Tibial artery (tissue), 4 donors: ENCODE measurements at regions not wholly inside any gene's neighbourhood (a gene's known extent, or its start where the extent isn't known, plus 50 kb on each side); places are given as distances from the start of the nearest gene placed in this dataset.

Experiments used
- DNase-seq, 2 donors: peaks; one replicate each; pipeline ENCODE4 v3.0.0-alpha.2; 2019
- H3K27ac ChIP-seq, 2 donors: fragments of 200-600 bp; sonication (generic) in 1 of 2; 1 replicate in 1 of 2; 2 replicates in 1 of 2; pipeline ENCODE4 v1.5.1; 2018 to 2019; ENCODE audit warnings: mild to moderate bottlenecking in 1 of 2
- H3K27me3 ChIP-seq, 2 donors: fragments of 200-600 bp; sonication (generic) in 1 of 2; one replicate each; pipeline versions ENCODE4 v1.5.1 to v1.6.0; 2016 to 2019
- H3K36me3 ChIP-seq, 3 donors: fragments of 200-600 bp; sonication (generic) in 2 of 3; one replicate each; pipeline ENCODE4 v1.5.1; 2016 to 2019; ENCODE audit warnings: mild to moderate bottlenecking in 2 of 3
- H3K4me1 ChIP-seq, 4 donors: fragments of 200-600 bp; sonication (generic) in 2 of 4; 1 replicate in 3 of 4; 2 replicates in 1 of 4; pipeline ENCODE4 v1.5.1; 2016 to 2019
- H3K4me3 ChIP-seq, 2 donors: fragments of 200-600 bp; sonication (generic) in 1 of 2; 1 replicate in 1 of 2; 2 replicates in 1 of 2; pipeline ENCODE4 v1.5.1; 2018 to 2019; ENCODE audit warnings: mild to moderate bottlenecking in 2 of 2
- H3K9me3 ChIP-seq, 3 donors: fragments of 200-600 bp; sonication (generic) in 1 of 3; one replicate each; pipeline ENCODE4 v1.5.1; 2016 to 2019
- intact Hi-C: fragments of 100-400 bp; cut with DNase I; formaldehyde crosslinking; loops from one replicate; pipeline ENCODE4 v1.15.0; 2023; ENCODE audit warnings: low total_unique reads
- TF ChIP-seq, protein P1 (sequence below), 2 experiments: fragments of 200-600 bp in 1 of 2; fragments of 450-650 bp in 1 of 2; IDR thresholded peaks; one replicate each; pipeline ENCODE4 v1.5.1; 2017 to 2019; ENCODE audit warnings: antibody characterized with exemption in 2 of 2, mild to moderate bottlenecking in 1 of 2, moderate library complexity in 1 of 2

DNA sequence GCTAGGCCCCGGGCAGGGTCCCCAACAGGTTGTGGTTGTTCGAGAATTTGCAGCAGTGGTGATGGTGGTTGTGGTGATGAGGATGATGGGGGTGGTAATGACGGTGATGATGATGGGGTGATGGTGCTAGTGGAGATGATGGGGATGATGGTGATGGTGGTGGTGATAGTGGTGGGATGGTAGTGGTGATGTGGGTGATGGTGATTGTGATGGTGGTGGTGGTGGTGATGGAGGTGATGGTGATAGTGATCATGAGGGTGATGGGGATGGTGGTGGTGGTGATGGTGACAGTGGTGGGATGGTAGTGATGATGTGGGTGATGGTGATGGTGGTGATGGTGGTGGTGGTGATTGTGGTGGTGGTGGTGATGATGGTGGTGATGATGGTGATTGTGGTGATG lies 343.3 kb downstream of the SEC14L1 start:
- TF ChIP-seq, protein P1, sequence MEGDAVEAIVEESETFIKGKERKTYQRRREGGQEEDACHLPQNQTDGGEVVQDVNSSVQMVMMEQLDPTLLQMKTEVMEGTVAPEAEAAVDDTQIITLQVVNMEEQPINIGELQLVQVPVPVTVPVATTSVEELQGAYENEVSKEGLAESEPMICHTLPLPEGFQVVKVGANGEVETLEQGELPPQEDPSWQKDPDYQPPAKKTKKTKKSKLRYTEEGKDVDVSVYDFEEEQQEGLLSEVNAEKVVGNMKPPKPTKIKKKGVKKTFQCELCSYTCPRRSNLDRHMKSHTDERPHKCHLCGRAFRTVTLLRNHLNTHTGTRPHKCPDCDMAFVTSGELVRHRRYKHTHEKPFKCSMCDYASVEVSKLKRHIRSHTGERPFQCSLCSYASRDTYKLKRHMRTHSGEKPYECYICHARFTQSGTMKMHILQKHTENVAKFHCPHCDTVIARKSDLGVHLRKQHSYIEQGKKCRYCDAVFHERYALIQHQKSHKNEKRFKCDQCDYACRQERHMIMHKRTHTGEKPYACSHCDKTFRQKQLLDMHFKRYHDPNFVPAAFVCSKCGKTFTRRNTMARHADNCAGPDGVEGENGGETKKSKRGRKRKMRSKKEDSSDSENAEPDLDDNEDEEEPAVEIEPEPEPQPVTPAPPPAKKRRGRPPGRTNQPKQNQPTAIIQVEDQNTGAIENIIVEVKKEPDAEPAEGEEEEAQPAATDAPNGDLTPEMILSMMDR (IDR thresholded peaks at IDR 0.05) = no peak
- intact Hi-C loops = no loop called here
- Histone ChIP-seq H3K27ac (no peak overlapping the region), H3K27me3 (no peaks in the 10 kb centered on the region), H3K9me3 (no peaks in the 10 kb centered on the region), H3K36me3 (peaks cover 27 to 56% (median 45%) of the 10 kb centered on the region in 3 donors), H3K4me1 (peaks cover 0 to 18% (median 8%) of the 10 kb centered on the region in 4 donors), H3K4me3 (no peak overlapping the region)
- DNase-seq = no peak

DNA sequence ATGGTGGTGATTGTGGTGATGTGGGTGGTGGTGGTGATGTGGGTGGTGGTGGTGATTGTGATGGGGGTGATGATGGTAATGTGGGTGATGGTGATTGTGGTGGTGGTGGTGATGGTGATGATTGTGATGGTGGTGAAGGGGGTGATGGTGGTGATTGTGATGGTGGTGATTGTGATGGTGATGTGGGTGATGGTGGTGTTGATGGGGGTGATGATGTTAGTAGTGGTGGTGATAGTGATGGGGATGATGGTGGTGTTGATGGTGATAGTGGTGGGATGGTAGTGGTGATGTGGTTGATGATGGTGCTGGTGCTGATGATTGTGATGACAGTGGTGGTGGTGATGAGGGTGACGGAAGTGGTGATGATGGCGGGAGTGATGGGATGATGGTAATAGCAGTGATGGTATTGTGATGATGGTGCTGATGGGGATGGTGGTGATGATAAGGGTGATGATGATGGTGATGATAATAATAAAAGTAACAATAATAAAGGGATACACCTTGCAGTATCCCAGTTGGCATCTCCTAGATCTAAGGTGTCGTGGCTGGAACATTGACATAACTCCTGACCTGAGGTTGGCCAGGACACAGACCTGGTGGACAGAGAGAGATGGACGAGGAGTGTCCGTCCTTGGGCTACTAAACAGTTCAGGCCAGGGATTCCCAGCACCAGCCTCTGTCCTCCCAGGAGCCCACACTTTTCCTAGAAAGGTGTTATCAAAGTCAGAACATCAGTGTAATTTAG lies 344.5 kb downstream of the SEC14L1 start:
- no peaks in the 10 kb centered on the region for H3K9me3 ChIP-seq
- intact Hi-C loops = no loop called here
- TF ChIP-seq, protein P1 (IDR thresholded peaks at IDR 0.05) = no peak
- no peaks in the 10 kb centered on the region for H3K27me3 ChIP-seq
- no peak overlapping the region for H3K27ac ChIP-seq
- peaks cover 27 to 68% (median 47%) of the 10 kb centered on the region in 3 donors for H3K36me3 ChIP-seq
- H3K4me3 ChIP-seq = no peak overlapping the region
- DNase-seq = no peak
- peaks cover 8 to 21% (median 15%) of the 10 kb centered on the region in 4 donors for H3K4me1 ChIP-seq

DNA sequence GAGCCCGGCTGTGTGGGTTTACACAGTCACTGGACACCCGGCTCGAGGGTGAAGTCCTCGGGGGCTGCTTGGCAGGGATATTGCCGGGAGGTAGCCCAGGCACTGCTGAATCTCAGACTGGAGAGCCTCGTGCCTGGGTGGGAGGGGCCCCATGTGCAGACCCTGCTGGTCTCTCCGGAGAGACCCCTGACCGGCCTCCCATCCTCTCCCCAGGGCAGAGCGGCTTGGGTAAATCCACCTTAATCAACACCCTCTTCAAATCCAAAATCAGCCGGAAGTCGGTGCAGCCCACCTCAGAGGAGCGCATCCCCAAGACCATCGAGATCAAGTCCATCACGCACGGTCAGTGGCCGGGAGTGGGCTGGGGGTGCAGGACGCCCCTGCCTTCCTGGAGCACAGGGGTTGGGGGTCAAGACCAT lies 346.5 kb downstream of the SEC14L1 start:
- DNase-seq = no peak
- Histone ChIP-seq H3K27me3 (no peaks in the 10 kb centered on the region), H3K27ac (no peak overlapping the region), H3K4me1 (peaks cover 9 to 25% (median 18%) of the 10 kb centered on the region in 4 donors), H3K4me3 (no peak overlapping the region), H3K36me3 (peaks cover 40 to 82% (median 57%) of the 10 kb centered on the region in 3 donors), H3K9me3 (no peaks in the 10 kb centered on the region)
- TF ChIP-seq, protein P1 (IDR thresholded peaks at IDR 0.05) = no peak
- intact Hi-C loops = no loop called here

DNA sequence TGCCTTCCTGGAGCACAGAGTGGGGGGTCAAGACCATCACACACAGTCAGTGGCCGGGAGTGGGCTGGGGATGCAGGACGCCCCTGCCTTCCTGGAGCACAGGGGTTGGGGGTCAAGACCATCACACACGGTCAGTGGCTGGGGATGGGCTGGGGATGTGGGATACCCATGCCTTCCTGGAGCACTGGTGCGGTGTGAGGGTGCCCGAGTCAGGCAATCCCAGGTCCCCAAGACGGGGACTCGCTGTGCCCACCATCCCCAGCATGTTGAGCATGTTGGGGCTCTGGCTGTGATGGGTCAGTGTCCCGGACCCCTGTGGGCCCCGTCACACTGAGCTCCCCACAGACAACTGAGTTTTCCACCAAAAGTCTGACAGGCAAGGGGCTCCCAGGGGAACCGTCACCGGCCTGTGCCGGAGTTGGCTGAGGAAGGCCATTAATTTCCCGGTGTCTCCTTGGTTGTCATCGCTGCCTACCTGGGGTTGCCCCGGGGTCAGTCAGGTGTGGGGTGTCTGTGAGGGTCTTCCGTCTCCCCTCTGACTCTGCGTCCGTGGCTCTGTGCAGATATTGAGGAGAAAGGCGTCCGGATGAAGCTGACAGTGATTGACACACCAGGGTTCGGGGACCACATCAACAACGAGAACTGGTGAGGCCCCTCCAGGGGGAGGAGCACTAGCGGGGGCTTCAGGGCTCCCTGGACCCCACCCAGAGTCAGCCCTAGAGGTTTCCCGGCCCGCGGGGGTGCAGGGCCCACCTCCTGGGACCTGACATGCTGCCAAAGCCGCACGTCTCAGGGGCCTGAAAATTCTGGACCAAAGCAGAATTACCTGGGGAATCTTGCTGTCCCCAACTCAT lies 347.1 kb downstream of the SEC14L1 start:
- no peak overlapping the region for H3K4me3 ChIP-seq
- intact Hi-C loops = no loop called here
- no peak for DNase-seq
- TF ChIP-seq, protein P1 (IDR thresholded peaks at IDR 0.05) = no peak
- H3K4me1 ChIP-seq = peaks cover 9 to 25% (median 18%) of the 10 kb centered on the region in 4 donors
- no peaks in the 10 kb centered on the region for H3K27me3 ChIP-seq
- H3K36me3 ChIP-seq = peaks cover 38 to 82% (median 57%) of the 10 kb centered on the region in 3 donors
- H3K27ac ChIP-seq = no peak overlapping the region
- no peaks in the 10 kb centered on the region for H3K9me3 ChIP-seq

DNA sequence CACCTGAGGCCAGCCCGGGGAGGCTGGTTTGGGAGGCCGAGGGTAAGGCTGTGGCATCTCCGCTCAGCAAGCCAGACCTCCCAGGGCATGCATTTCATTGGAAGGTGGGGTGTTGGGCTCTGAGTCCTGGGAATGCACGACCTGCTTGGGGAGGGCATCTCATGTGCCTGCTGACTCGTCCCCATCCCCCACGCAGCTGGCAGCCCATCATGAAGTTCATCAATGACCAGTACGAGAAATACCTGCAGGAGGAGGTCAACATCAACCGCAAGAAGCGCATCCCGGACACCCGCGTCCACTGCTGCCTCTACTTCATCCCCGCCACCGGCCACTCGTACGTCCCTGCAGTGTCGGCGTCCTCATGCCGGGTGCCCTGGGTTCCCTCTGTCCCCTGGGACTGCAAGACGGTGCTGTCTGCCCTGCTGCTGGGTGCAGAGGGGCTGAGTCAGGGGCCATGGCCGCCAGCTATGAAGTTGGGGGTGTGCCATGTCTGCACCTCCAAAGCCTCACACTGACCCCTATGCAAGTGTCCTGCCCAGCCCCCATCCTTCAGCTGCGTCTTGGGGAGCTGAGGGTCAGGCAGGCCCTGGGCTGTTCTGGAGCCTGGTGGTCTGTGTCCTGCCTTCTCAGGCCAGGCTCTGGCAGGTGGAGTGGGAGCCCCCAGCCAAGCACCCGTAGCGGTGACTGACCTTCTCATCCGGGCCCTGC lies 347.9 kb downstream of the SEC14L1 start:
- H3K27ac ChIP-seq = no peak overlapping the region
- TF ChIP-seq, protein P1 (IDR thresholded peaks at IDR 0.05) = no peak
- intact Hi-C loops = no loop called here
- no peak for DNase-seq
- H3K9me3 ChIP-seq = no peaks in the 10 kb centered on the region
- no peaks in the 10 kb centered on the region for H3K27me3 ChIP-seq
- no peak overlapping the region for H3K4me3 ChIP-seq
- peaks cover 35 to 82% (median 56%) of the 10 kb centered on the region in 3 donors for H3K36me3 ChIP-seq
- peaks cover 9 to 25% (median 18%) of the 10 kb centered on the region in 4 donors for H3K4me1 ChIP-seq
